ENCODE measurements at regions not wholly inside any gene's neighbourhood (a gene's known extent, or its start where the extent isn't known, plus 50 kb on each side); places are given as distances from the start of the nearest gene placed in this dataset.

DNA sequence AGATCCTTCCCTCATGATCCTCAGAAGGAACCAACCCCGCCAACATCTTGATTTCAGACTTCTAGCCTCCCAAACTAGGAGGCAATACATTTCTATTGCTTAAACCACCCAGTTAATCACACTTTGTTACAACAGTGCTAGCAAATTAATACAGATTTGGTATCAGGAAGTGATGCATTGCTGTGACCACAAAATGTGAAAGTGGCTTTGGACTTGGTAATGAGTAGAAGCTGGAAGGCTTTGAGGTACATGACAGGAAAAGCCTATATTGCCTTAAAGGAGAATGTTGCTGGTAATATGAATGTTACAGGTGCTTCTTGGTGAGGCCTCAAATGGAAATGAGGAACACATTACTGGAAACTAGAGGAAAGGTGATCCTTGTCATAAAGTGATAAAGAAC, 260.3 kb downstream of the SATB2 start:
- no peak overlapping the region for H3K27ac Mint-ChIP-seq (ENCODE audit: unreplicated experiment)
- TF ChIP-seq, protein P1, sequence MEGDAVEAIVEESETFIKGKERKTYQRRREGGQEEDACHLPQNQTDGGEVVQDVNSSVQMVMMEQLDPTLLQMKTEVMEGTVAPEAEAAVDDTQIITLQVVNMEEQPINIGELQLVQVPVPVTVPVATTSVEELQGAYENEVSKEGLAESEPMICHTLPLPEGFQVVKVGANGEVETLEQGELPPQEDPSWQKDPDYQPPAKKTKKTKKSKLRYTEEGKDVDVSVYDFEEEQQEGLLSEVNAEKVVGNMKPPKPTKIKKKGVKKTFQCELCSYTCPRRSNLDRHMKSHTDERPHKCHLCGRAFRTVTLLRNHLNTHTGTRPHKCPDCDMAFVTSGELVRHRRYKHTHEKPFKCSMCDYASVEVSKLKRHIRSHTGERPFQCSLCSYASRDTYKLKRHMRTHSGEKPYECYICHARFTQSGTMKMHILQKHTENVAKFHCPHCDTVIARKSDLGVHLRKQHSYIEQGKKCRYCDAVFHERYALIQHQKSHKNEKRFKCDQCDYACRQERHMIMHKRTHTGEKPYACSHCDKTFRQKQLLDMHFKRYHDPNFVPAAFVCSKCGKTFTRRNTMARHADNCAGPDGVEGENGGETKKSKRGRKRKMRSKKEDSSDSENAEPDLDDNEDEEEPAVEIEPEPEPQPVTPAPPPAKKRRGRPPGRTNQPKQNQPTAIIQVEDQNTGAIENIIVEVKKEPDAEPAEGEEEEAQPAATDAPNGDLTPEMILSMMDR (conservative IDR thresholded peaks at IDR 0.05), result no peak
- H3K36me3 Mint-ChIP-seq (ENCODE audit: low read depth), result no peaks in the 10 kb centered on the region
- no peaks in the 10 kb centered on the region for H3K9me3 Mint-ChIP-seq
- no peaks in the 10 kb centered on the region for H3K4me1 Mint-ChIP-seq
- no peak for DNase-seq (ENCODE audit: low read depth, low spot score)
- no peak overlapping the region for H3K4me3 Mint-ChIP-seq
- H3K27me3 Mint-ChIP-seq (ENCODE audit: low read depth), result no peaks in the 10 kb centered on the region

DNA sequence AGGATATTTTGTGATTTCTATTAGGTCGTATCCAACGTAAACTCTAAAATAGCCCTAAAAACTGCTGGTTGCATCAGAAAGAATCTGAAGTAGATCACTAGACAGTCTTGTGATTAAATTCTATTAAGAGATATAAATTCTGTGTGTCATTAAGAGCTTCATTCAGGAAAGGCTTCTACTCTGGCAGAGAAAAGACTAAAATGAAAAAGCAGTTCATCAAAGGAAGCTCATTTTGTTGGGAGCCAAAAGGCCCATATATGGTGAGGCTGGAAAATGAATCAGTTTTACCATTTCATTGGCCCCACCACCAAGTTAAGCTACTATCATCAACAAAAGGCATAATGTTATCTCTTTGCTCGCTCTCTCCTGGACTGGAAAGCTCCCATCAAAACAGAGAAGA, 261.1 kb downstream of the SATB2 start:
- Mint-ChIP-seq H3K36me3 (ENCODE audit: low read depth) (no peaks in the 10 kb centered on the region), H3K27ac (ENCODE audit: unreplicated experiment) (no peak overlapping the region), H3K4me3 (no peak overlapping the region), H3K27me3 (ENCODE audit: low read depth) (no peaks in the 10 kb centered on the region), H3K4me1 (peaks cover 1% of the 10 kb centered on the region), H3K9me3 (no peaks in the 10 kb centered on the region)
- no peak for DNase-seq (ENCODE audit: low read depth, low spot score)
- TF ChIP-seq, protein P1 (conservative IDR thresholded peaks at IDR 0.05), result no peak

DNA sequence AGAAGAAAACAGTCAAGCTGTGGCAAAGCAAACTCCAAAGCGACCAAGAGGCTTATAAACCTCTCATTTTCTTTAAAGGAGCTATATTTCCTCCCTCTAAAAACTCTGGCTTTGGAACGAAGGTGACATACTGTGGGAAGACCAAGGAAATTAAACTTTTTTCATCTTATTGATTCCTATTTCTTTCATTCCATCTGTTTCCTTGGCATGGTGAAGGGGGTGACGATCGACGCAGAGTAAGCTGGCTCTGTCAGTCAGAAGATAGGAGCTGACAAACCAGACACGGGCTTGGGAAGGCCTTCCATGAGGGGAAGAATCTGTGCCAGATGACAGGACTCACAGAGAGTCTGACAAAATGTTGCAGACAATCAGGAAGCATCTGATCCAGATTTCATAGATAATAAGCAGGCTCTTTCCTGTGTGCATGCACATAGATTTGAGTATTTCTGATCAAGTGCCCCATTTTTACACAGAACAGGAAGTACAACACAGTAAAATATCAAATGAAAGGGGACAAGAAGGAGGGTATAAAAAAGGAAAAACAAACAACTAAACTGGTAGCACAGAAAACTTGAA, 261.7 kb downstream of the SATB2 start:
- H3K27ac Mint-ChIP-seq (ENCODE audit: unreplicated experiment), result no peak overlapping the region
- H3K27me3 Mint-ChIP-seq (ENCODE audit: low read depth), result no peaks in the 10 kb centered on the region
- no peaks in the 10 kb centered on the region for H3K36me3 Mint-ChIP-seq (ENCODE audit: low read depth)
- TF ChIP-seq, protein P1 (conservative IDR thresholded peaks at IDR 0.05), result no peak
- DNase-seq (ENCODE audit: low read depth, low spot score), result no peak
- no peaks in the 10 kb centered on the region for H3K9me3 Mint-ChIP-seq
- H3K4me1 Mint-ChIP-seq, result peaks cover 7% of the 10 kb centered on the region
- H3K4me3 Mint-ChIP-seq, result no peak overlapping the region

DNA sequence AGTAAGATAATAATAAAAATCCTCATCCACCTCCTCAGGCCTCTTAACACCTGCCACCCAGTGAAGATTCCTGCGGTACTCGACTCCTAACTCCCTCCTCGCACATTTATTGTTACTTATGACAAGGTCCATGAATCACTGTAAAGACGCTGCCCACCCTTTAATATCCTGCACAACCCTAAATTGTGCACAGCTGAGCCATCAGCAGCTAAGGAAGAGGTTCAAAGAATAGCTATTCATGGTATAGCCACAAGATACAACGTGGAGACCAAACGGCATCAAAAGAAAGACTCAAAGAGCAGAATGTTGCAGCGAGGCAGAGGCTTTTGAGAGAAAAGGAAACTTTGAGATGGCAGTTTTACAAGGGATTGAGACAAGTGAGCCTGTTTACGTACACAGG, 266.3 kb downstream of the SATB2 start:
- no peak overlapping the region for H3K27ac Mint-ChIP-seq (ENCODE audit: unreplicated experiment)
- no peaks in the 10 kb centered on the region for H3K27me3 Mint-ChIP-seq (ENCODE audit: low read depth)
- no peaks in the 10 kb centered on the region for H3K9me3 Mint-ChIP-seq
- TF ChIP-seq, protein P1 (conservative IDR thresholded peaks at IDR 0.05), result no peak
- no peaks in the 10 kb centered on the region for H3K36me3 Mint-ChIP-seq (ENCODE audit: low read depth)
- DNase-seq (ENCODE audit: low read depth, low spot score), result no peak
- no peak overlapping the region for H3K4me3 Mint-ChIP-seq
- peaks cover 14% of the 10 kb centered on the region for H3K4me1 Mint-ChIP-seq

DNA sequence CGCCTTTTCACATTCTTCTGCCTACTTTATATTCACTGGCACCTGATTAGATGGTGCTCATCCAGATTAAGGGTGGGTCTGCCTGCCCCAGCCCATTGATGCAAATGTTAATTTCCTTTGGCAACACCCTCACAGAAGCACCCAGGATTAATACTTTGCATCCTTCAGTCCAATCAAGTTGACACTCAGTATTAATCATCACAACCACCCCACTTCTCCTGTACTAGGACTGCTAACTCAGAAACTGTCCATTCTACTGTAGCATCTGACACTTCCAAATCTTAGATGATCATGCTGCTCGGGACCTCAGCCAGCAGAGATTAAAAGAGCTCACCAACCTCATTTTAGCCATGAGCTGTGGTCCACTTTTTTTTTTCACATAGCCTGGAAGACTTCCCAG, 268.5 kb downstream of the SATB2 start:
- H3K27ac Mint-ChIP-seq (ENCODE audit: unreplicated experiment), result no peak overlapping the region
- TF ChIP-seq, protein P1 (conservative IDR thresholded peaks at IDR 0.05), result no peak
- peaks cover 28% of the 10 kb centered on the region for H3K4me1 Mint-ChIP-seq
- H3K9me3 Mint-ChIP-seq, result no peaks in the 10 kb centered on the region
- DNase-seq (ENCODE audit: low read depth, low spot score), result no peak
- H3K27me3 Mint-ChIP-seq (ENCODE audit: low read depth), result no peaks in the 10 kb centered on the region
- H3K36me3 Mint-ChIP-seq (ENCODE audit: low read depth), result no peaks in the 10 kb centered on the region
- no peak overlapping the region for H3K4me3 Mint-ChIP-seq
